ENCODE measurements at regions not wholly inside any gene's neighbourhood (a gene's known extent, or its start where the extent isn't known, plus 50 kb on each side); places are given as distances from the start of the nearest gene placed in this dataset.

DNA sequence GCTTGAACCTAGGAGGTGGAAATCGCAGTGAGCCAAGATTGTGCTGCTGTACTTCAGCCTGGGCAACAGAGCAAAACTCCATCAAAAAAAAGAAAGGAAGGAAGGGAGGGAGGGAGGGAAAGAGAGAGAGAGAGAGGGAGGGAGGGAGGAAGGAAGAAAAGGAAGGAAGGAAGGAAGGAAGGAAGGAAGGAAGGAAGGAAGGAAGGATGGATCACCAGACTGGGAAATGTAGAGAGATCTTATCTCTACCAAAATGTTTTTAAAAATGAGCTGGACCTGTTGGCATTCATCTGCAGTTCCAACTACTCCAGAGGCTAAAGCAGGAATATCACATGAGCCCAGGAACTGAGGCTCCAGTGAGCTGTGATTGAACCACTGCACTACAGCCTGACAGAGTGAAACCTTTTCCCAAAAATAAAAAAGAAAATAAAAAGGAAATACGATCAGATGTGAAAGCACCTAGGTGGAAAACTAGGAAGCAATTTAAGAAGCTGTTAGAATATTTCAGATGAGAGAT, 239.4 kb downstream of the CDH7 start (continued):
- TF ChIP-seq, protein P1, sequence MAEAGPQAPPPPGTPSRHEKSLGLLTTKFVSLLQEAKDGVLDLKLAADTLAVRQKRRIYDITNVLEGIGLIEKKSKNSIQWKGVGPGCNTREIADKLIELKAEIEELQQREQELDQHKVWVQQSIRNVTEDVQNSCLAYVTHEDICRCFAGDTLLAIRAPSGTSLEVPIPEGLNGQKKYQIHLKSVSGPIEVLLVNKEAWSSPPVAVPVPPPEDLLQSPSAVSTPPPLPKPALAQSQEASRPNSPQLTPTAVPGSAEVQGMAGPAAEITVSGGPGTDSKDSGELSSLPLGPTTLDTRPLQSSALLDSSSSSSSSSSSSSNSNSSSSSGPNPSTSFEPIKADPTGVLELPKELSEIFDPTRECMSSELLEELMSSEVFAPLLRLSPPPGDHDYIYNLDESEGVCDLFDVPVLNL (CRISPR knock-in tag; IDR thresholded peaks at IDR 0.05; ENCODE audit: borderline replicate concordance, low read depth) = no peak

DNA sequence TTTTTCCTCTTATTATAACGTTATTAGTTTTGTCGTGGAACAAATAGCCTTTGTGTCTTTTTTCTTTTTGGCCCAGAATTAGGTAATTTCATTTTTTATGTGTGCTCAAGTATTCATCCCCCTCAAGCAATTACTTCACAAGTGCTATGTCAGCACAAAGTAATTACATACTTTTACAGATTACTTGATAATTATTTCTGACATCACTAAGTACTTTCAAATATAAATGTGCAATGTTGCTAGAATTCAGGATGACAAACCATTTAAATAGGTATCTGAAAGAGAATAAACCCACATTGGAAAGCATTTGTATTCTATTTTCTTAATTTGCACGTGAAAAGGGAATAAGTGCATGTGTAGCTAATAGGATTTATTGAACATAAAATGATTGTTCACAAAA, 238.2 kb downstream of the CDH7 start:
- 0 out of 2 replicates have a peak overlapping the region, but pooled peaks have one; percentile 5 for H3K27ac Mint-ChIP-seq
- TF ChIP-seq ZNF121 (CRISPR knock-in tag; IDR thresholded peaks at IDR 0.05) (no peak), NR1H2 (CRISPR knock-in tag; IDR thresholded peaks at IDR 0.05) (no peak), NFYB (CRISPR knock-in tag; conservative IDR thresholded peaks at IDR 0.05; ENCODE audit: low read depth) (no peak), ETV6 (CRISPR knock-in tag; IDR thresholded peaks at IDR 0.05) (no peak), PRRX2 (CRISPR knock-in tag; IDR thresholded peaks at IDR 0.05) (no peak), ZNF671 (CRISPR knock-in tag; IDR thresholded peaks at IDR 0.05) (no peak), ZBTB21 (CRISPR knock-in tag; IDR thresholded peaks at IDR 0.05; ENCODE audit: borderline replicate concordance) (no peak)
- TF ChIP-seq, protein P2, sequence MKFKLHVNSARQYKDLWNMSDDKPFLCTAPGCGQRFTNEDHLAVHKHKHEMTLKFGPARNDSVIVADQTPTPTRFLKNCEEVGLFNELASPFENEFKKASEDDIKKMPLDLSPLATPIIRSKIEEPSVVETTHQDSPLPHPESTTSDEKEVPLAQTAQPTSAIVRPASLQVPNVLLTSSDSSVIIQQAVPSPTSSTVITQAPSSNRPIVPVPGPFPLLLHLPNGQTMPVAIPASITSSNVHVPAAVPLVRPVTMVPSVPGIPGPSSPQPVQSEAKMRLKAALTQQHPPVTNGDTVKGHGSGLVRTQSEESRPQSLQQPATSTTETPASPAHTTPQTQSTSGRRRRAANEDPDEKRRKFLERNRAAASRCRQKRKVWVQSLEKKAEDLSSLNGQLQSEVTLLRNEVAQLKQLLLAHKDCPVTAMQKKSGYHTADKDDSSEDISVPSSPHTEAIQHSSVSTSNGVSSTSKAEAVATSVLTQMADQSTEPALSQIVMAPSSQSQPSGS (CRISPR knock-in tag; IDR thresholded peaks at IDR 0.05; ENCODE audit: borderline replicate concordance, low read depth) = no peak
- no peaks in the 10 kb centered on the region for H3K27me3 Mint-ChIP-seq (ENCODE audit: low read depth)
- peaks cover 15% of the 10 kb centered on the region for H3K4me1 Mint-ChIP-seq
- ATAC-seq = no peak
- H3K36me3 Mint-ChIP-seq = no peaks in the 10 kb centered on the region
- no peak overlapping the region for H3K4me3 Mint-ChIP-seq
- ChIA-PET CTCF (no interaction called here), POLR2A (no interaction called here)
- no peaks in the 10 kb centered on the region for H3K9me3 Mint-ChIP-seq
- no peak for DNase-seq (ENCODE audit: low spot score)

DNA sequence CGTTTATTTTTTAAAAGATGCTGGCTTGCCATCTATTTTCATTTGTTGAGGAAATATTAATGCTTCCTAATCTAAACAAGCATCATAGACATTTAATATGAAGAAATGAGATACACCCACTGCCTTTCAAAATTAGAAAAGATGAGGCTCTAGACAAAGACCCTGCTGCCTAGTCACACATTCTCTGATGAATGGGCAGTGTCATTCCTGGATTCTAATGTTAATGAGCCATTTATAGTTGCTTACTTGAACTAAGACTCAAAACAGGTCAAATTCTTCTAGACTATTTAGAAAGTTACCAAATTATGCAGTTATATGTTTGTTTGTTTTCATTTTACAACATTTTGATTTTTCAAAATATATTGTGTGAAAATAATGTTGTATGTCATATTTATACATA, 237.6 kb downstream of the CDH7 start:
- DNase-seq (ENCODE audit: low spot score) = no peak
- Mint-ChIP-seq H3K27ac (no peak overlapping the region), H3K4me1 (peaks cover 15% of the 10 kb centered on the region), H3K36me3 (no peaks in the 10 kb centered on the region), H3K27me3 (ENCODE audit: low read depth) (no peaks in the 10 kb centered on the region), H3K4me3 (no peak overlapping the region), H3K9me3 (no peaks in the 10 kb centered on the region)
- no peak for ATAC-seq
- ChIA-PET POLR2A (no interaction called here), CTCF (no interaction called here)
- TF ChIP-seq, protein P3, sequence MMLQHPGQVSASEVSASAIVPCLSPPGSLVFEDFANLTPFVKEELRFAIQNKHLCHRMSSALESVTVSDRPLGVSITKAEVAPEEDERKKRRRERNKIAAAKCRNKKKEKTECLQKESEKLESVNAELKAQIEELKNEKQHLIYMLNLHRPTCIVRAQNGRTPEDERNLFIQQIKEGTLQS (CRISPR knock-in tag; conservative IDR thresholded peaks at IDR 0.05) = no peak
- TF ChIP-seq CREM (CRISPR knock-in tag; IDR thresholded peaks at IDR 0.05) (no peak), NR2C2 (CRISPR knock-in tag; IDR thresholded peaks at IDR 0.05) (no peak), ZNF423 (CRISPR knock-in tag; IDR thresholded peaks at IDR 0.05) (no peak), ZNF219 (CRISPR knock-in tag; IDR thresholded peaks at IDR 0.05; ENCODE audit: borderline replicate concordance) (no peak), GTF2I (CRISPR knock-in tag; conservative IDR thresholded peaks at IDR 0.05) (no peak), ZNF317 (CRISPR knock-in tag; IDR thresholded peaks at IDR 0.05; ENCODE audit: borderline replicate concordance, low read depth) (no peak), OVOL2 (CRISPR knock-in tag; IDR thresholded peaks at IDR 0.05; ENCODE audit: borderline replicate concordance) (no peak), ZNF232 (CRISPR knock-in tag; IDR thresholded peaks at IDR 0.05) (no peak), ZNF671 (CRISPR knock-in tag; IDR thresholded peaks at IDR 0.05) (no peak), ZNF121 (CRISPR knock-in tag; IDR thresholded peaks at IDR 0.05) (no peak), GABPB1 (CRISPR knock-in tag; IDR thresholded peaks at IDR 0.05) (no peak)
- TF ChIP-seq, protein P4, sequence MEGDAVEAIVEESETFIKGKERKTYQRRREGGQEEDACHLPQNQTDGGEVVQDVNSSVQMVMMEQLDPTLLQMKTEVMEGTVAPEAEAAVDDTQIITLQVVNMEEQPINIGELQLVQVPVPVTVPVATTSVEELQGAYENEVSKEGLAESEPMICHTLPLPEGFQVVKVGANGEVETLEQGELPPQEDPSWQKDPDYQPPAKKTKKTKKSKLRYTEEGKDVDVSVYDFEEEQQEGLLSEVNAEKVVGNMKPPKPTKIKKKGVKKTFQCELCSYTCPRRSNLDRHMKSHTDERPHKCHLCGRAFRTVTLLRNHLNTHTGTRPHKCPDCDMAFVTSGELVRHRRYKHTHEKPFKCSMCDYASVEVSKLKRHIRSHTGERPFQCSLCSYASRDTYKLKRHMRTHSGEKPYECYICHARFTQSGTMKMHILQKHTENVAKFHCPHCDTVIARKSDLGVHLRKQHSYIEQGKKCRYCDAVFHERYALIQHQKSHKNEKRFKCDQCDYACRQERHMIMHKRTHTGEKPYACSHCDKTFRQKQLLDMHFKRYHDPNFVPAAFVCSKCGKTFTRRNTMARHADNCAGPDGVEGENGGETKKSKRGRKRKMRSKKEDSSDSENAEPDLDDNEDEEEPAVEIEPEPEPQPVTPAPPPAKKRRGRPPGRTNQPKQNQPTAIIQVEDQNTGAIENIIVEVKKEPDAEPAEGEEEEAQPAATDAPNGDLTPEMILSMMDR (IDR thresholded peaks at IDR 0.05) = no peak
- TF ChIP-seq, protein P5, sequence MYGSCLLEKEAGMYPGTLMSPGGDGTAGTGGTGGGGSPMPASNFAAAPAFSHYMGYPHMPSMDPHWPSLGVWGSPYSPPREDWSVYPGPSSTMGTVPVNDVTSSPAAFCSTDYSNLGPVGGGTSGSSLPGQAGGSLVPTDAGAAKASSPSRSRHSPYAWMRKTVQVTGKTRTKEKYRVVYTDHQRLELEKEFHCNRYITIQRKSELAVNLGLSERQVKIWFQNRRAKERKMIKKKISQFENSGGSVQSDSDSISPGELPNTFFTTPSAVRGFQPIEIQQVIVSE (CRISPR knock-in tag; IDR thresholded peaks at IDR 0.05; ENCODE audit: borderline replicate concordance) = no peak
- TF ChIP-seq, protein P1 (CRISPR knock-in tag; IDR thresholded peaks at IDR 0.05; ENCODE audit: borderline replicate concordance, low read depth) = no peak
- TF ChIP-seq, protein P6, sequence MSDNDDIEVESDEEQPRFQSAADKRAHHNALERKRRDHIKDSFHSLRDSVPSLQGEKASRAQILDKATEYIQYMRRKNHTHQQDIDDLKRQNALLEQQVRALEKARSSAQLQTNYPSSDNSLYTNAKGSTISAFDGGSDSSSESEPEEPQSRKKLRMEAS (CRISPR knock-in tag; IDR thresholded peaks at IDR 0.05) = no peak
- TF ChIP-seq, protein P7, sequence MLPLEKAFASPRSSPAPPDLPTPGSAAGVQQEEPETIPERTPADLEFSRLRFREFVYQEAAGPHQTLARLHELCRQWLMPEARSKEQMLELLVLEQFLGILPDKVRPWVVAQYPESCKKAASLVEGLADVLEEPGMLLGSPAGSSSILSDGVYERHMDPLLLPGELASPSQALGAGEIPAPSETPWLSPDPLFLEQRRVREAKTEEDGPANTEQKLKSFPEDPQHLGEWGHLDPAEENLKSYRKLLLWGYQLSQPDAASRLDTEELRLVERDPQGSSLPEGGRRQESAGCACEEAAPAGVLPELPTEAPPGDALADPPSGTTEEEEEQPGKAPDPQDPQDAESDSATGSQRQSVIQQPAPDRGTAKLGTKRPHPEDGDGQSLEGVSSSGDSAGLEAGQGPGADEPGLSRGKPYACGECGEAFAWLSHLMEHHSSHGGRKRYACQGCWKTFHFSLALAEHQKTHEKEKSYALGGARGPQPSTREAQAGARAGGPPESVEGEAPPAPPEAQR (CRISPR knock-in tag; IDR thresholded peaks at IDR 0.05) = no peak
- TF ChIP-seq, protein P8, sequence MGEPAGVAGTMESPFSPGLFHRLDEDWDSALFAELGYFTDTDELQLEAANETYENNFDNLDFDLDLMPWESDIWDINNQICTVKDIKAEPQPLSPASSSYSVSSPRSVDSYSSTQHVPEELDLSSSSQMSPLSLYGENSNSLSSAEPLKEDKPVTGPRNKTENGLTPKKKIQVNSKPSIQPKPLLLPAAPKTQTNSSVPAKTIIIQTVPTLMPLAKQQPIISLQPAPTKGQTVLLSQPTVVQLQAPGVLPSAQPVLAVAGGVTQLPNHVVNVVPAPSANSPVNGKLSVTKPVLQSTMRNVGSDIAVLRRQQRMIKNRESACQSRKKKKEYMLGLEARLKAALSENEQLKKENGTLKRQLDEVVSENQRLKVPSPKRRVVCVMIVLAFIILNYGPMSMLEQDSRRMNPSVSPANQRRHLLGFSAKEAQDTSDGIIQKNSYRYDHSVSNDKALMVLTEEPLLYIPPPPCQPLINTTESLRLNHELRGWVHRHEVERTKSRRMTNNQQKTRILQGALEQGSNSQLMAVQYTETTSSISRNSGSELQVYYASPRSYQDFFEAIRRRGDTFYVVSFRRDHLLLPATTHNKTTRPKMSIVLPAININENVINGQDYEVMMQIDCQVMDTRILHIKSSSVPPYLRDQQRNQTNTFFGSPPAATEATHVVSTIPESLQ (CRISPR knock-in tag; IDR thresholded peaks at IDR 0.05) = no peak

Measured in WTC11 (cell line).